Gastroesophageal sphincter (tissue), 3 donors: ENCODE measurements at regions not wholly inside any gene's neighbourhood (a gene's known extent, or its start where the extent isn't known, plus 50 kb on each side); places are given as distances from the start of the nearest gene placed in this dataset.

ENCODE experiments used
- CTCF ChIP-seq, 4 experiments: fragments of 200-600 bp in 2 of 4; fragments of 450-650 bp in 2 of 4; sonication (generic) in 1 of 4; IDR thresholded peaks; one replicate each; pipeline ENCODE4 v1.5.1; 2017 to 2019; ENCODE audit warnings: antibody characterized with exemption in 4 of 4, mild to moderate bottlenecking in 2 of 4, moderate library complexity in 2 of 4
- EP300 ChIP-seq: sonication (generic); formaldehyde crosslinking; IDR thresholded peaks from one replicate; pipeline ENCODE4 v1.6.1; 2017; ENCODE audit warnings: antibody characterized with exemption, mild to moderate bottlenecking
- POLR2A ChIP-seq, 2 donors: fragments of 450-650 bp; IDR thresholded peaks; one replicate each; pipeline ENCODE4 v1.6.1; 2017; ENCODE audit warnings: antibody characterized with exemption in 2 of 2, mild to moderate bottlenecking in 2 of 2, moderate library complexity in 1 of 2
- POLR2AphosphoS5 ChIP-seq: sonication (generic); formaldehyde crosslinking; IDR thresholded peaks from one replicate; pipeline ENCODE4 v1.6.1; 2017; ENCODE audit warnings: antibody characterized with exemption

- no peak for TF ChIP-seq CTCF (IDR thresholded peaks at IDR 0.05)
- no peak for TF ChIP-seq EP300
- TF ChIP-seq POLR2A (IDR thresholded peaks at IDR 0.05), result no peak
- no peak for TF ChIP-seq POLR2AphosphoS5
These were observed 335.0 kb downstream of the TGFB2 start for GRCh38 chr1:218679988-218680748.
